ENCODE measurements at regions not wholly inside any gene's neighbourhood (a gene's known extent, or its start where the extent isn't known, plus 50 kb on each side); places are given as distances from the start of the nearest gene placed in this dataset.

DNA sequence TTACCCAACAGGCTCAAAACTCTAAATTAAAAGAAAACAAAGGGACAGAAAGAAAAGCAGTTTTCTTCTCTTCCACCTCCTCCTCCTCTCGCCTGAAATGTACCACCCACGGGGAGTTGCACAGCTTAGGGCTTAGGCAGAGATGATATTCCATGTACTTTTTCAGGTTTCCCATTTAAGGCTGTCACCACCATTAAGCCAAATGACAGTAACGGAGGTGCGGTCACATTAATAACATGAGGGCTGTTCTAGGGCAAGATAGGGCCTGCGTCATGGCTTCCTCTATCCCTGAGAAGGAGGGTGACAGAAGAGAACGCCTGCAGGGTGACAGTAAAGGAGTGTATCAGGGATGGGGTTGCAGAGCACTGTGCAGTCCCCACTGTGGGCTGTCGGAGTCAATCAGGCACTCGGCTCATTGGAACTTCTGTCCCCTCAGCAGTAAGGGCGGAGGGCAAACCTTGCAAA, 51.7 kb upstream of the TJP1 start:
- ChIA-PET CTCF (interaction anchor here (1.5 kb wide), 2 partner anchors 52 to 126 kb away, joined by 4 to 5 read pairs; no protein-coding TSS in a partner anchor), POLR2A (no interaction called here)
- H3K27ac ChIP-seq (ENCODE audit: low read depth, low read length) = no peak overlapping the region
- H3K4me3 ChIP-seq (ENCODE audit: low read depth, low read length) = no peak overlapping the region
- TF ChIP-seq, protein P1, sequence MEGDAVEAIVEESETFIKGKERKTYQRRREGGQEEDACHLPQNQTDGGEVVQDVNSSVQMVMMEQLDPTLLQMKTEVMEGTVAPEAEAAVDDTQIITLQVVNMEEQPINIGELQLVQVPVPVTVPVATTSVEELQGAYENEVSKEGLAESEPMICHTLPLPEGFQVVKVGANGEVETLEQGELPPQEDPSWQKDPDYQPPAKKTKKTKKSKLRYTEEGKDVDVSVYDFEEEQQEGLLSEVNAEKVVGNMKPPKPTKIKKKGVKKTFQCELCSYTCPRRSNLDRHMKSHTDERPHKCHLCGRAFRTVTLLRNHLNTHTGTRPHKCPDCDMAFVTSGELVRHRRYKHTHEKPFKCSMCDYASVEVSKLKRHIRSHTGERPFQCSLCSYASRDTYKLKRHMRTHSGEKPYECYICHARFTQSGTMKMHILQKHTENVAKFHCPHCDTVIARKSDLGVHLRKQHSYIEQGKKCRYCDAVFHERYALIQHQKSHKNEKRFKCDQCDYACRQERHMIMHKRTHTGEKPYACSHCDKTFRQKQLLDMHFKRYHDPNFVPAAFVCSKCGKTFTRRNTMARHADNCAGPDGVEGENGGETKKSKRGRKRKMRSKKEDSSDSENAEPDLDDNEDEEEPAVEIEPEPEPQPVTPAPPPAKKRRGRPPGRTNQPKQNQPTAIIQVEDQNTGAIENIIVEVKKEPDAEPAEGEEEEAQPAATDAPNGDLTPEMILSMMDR (IDR thresholded peaks at IDR 0.05; ENCODE audit: low read depth, low read length) = no peak
- no peaks in the 10 kb centered on the region for H3K27me3 ChIP-seq (ENCODE audit: control insufficient read depth, insufficient read depth, low read length)
- H3K9me3 ChIP-seq (ENCODE audit: control insufficient read depth, insufficient read depth, low read length) = peaks cover 4% of the 10 kb centered on the region; the same call in 1 of the 2 replicates
- no peak for DNase-seq (ENCODE audit: low read depth, low spot score)

DNA sequence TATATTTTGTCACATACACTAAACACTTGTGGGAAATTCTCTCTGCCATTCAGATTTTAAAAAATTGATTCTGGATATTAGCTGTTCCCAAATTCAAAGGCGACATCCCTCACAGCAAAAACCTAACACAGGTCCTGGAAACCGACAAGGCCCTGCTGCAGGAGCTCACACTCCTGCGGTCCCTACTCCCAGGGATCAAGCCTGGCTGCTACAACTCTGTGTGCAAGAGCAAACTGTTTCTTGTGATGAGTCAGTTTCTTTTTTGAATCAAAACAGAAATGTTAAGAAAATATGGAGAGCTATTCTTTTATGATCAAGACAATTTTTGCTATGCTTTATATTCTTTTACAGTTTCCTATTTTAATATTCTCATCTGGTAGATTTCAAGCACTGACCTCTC, 51.0 kb upstream of the TJP1 start:
- Histone ChIP-seq H3K9me3 (ENCODE audit: control insufficient read depth, insufficient read depth, low read length) (peaks cover 4% of the 10 kb centered on the region; the same call in 1 of the 2 replicates), H3K4me3 (ENCODE audit: low read depth, low read length) (no peak overlapping the region), H3K27me3 (ENCODE audit: control insufficient read depth, insufficient read depth, low read length) (no peaks in the 10 kb centered on the region), H3K27ac (ENCODE audit: low read depth, low read length) (no peak overlapping the region)
- no peak for DNase-seq (ENCODE audit: low read depth, low spot score)
- POLR2A ChIA-PET = no interaction called here
- TF ChIP-seq, protein P1 (IDR thresholded peaks at IDR 0.05; ENCODE audit: low read depth, low read length) = no peak
- CTCF ChIA-PET = interaction anchor here (1.5 kb wide), 2 partner anchors 53 to 125 kb away, joined by 4 to 5 read pairs; no protein-coding TSS in a partner anchor

DNA sequence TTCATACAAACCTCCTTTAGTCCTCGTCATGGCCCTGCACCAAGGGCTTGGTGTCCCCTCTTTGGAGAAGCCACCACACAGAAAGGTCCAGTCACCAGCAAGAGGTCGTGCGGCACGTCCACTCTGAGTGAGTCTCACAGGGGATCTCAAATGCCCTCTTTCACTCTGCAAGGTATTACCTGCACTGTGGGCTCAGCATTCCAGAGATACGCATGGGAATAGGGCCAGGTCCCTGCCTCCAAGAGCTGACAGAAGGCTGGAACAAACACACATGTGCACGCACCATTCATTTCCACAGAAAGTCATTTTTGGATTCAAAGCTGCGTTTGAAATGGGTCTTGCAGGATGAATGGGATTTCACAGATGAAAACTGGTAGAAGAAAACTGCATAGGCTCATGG, 50.4 kb upstream of the TJP1 start:
- H3K9me3 ChIP-seq (ENCODE audit: control insufficient read depth, insufficient read depth, low read length) = peaks cover 4% of the 10 kb centered on the region; the same call in 1 of the 2 replicates
- no peak overlapping the region for H3K4me3 ChIP-seq (ENCODE audit: low read depth, low read length)
- no peak overlapping the region for H3K27ac ChIP-seq (ENCODE audit: low read depth, low read length)
- TF ChIP-seq, protein P1 (IDR thresholded peaks at IDR 0.05; ENCODE audit: low read depth, low read length) = no peak
- CTCF ChIA-PET = interaction anchor here (1.5 kb wide), 2 partner anchors 53 to 125 kb away, joined by 4 to 5 read pairs; no protein-coding TSS in a partner anchor
- no peak for DNase-seq (ENCODE audit: low read depth, low spot score)
- POLR2A ChIA-PET = no interaction called here
- H3K27me3 ChIP-seq (ENCODE audit: control insufficient read depth, insufficient read depth, low read length) = no peaks in the 10 kb centered on the region

Measured in AG04450 (cell line).